ENCODE measurements at regions not wholly inside any gene's neighbourhood (a gene's known extent, or its start where the extent isn't known, plus 50 kb on each side); places are given as distances from the start of the nearest gene placed in this dataset.
A peak's percentile ranks its signal among the peaks of the same experiment; 100 is the strongest.

DNA sequence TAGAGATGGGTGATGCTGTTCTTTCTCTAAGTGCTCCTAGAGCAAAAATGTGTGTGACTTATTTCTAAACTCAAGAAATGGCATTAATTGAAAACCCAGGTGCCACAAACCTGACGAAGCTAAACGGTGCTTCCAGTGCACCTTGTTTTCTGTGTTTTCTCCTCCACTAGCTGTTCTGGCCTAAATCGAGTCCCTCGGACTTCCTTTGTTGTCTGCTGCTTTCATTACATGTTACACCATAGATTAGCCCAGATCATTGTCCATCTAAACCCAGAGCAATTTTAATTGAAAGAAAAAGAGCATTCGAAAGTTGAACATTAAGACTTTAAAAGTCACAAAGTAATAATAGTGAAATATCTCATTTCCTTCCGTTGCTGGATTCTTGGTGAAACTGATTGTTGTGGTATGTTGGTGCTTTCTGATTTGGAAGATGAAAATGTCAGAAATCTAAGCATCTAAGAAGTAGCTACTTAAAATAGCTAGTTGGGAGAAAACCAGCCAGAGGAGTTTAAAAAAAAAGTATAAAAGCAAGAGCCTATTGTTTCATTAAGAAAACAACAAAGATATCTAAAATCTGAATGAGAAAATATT, 219.6 kb upstream of the G2E3 start (continued):
- TF ChIP-seq, protein P1, sequence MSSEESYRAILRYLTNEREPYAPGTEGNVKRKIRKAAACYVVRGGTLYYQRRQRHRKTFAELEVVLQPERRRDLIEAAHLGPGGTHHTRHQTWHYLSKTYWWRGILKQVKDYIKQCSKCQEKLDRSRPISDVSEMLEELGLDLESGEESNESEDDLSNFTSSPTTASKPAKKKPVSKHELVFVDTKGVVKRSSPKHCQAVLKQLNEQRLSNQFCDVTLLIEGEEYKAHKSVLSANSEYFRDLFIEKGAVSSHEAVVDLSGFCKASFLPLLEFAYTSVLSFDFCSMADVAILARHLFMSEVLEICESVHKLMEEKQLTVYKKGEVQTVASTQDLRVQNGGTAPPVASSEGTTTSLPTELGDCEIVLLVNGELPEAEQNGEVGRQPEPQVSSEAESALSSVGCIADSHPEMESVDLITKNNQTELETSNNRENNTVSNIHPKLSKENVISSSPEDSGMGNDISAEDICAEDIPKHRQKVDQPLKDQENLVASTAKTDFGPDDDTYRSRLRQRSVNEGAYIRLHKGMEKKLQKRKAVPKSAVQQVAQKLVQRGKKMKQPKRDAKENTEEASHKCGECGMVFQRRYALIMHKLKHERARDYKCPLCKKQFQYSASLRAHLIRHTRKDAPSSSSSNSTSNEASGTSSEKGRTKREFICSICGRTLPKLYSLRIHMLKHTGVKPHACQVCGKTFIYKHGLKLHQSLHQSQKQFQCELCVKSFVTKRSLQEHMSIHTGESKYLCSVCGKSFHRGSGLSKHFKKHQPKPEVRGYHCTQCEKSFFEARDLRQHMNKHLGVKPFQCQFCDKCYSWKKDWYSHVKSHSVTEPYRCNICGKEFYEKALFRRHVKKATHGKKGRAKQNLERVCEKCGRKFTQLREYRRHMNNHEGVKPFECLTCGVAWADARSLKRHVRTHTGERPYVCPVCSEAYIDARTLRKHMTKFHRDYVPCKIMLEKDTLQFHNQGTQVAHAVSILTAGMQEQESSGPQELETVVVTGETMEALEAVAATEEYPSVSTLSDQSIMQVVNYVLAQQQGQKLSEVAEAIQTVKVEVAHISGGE (CRISPR knock-in tag; IDR thresholded peaks at IDR 0.05): no peak
- peak; percentile 34; the same call in 1 of the 2 replicates for TF ChIP-seq TCF7 (IDR thresholded peaks at IDR 0.05; ENCODE audit: borderline replicate concordance)
- no peak for TF ChIP-seq MEF2B (IDR thresholded peaks at IDR 0.05; ENCODE audit: partially characterized antibody, poor library complexity, severe bottlenecking)
- no peak for TF ChIP-seq ZNF384 (IDR thresholded peaks at IDR 0.05; ENCODE audit: borderline replicate concordance, low read depth, low read length)
- TF ChIP-seq, protein P2, sequence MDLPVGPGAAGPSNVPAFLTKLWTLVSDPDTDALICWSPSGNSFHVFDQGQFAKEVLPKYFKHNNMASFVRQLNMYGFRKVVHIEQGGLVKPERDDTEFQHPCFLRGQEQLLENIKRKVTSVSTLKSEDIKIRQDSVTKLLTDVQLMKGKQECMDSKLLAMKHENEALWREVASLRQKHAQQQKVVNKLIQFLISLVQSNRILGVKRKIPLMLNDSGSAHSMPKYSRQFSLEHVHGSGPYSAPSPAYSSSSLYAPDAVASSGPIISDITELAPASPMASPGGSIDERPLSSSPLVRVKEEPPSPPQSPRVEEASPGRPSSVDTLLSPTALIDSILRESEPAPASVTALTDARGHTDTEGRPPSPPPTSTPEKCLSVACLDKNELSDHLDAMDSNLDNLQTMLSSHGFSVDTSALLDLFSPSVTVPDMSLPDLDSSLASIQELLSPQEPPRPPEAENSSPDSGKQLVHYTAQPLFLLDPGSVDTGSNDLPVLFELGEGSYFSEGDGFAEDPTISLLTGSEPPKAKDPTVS (IDR thresholded peaks at IDR 0.05; ENCODE audit: low read depth, low read length): no peak
- no peak for TF ChIP-seq RFX5 (IDR thresholded peaks at IDR 0.05; ENCODE audit: low read depth, low read length)
- TF ChIP-seq BRCA1 (IDR thresholded peaks at IDR 0.05; ENCODE audit: low read depth, low read length): no peak
- no peak for TF ChIP-seq ASH2L (IDR thresholded peaks at IDR 0.05; ENCODE audit: borderline replicate concordance, low read depth)
- no peak for TF ChIP-seq EP300 (IDR thresholded peaks at IDR 0.05; ENCODE audit: borderline replicate concordance in 1 of 2, control insufficient read depth in 1 of 2, low read depth in 2 of 2, low read length in 2 of 2)
- TF ChIP-seq JUNB (IDR thresholded peaks at IDR 0.05): peak; percentile 29; the same call in 1 of the 2 replicates
- TF ChIP-seq, protein P3, sequence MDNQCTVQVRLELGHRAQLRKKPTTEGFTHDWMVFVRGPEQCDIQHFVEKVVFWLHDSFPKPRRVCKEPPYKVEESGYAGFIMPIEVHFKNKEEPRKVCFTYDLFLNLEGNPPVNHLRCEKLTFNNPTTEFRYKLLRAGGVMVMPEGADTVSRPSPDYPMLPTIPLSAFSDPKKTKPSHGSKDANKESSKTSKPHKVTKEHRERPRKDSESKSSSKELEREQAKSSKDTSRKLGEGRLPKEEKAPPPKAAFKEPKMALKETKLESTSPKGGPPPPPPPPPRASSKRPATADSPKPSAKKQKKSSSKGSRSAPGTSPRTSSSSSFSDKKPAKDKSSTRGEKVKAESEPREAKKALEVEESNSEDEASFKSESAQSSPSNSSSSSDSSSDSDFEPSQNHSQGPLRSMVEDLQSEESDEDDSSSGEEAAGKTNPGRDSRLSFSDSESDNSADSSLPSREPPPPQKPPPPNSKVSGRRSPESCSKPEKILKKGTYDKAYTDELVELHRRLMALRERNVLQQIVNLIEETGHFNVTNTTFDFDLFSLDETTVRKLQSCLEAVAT (IDR thresholded peaks at IDR 0.05): no peak
- TF ChIP-seq, protein P4, sequence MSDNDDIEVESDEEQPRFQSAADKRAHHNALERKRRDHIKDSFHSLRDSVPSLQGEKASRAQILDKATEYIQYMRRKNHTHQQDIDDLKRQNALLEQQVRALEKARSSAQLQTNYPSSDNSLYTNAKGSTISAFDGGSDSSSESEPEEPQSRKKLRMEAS (IDR thresholded peaks at IDR 0.05; ENCODE audit: low read depth, low read length): no peak
- TF ChIP-seq, protein P5, sequence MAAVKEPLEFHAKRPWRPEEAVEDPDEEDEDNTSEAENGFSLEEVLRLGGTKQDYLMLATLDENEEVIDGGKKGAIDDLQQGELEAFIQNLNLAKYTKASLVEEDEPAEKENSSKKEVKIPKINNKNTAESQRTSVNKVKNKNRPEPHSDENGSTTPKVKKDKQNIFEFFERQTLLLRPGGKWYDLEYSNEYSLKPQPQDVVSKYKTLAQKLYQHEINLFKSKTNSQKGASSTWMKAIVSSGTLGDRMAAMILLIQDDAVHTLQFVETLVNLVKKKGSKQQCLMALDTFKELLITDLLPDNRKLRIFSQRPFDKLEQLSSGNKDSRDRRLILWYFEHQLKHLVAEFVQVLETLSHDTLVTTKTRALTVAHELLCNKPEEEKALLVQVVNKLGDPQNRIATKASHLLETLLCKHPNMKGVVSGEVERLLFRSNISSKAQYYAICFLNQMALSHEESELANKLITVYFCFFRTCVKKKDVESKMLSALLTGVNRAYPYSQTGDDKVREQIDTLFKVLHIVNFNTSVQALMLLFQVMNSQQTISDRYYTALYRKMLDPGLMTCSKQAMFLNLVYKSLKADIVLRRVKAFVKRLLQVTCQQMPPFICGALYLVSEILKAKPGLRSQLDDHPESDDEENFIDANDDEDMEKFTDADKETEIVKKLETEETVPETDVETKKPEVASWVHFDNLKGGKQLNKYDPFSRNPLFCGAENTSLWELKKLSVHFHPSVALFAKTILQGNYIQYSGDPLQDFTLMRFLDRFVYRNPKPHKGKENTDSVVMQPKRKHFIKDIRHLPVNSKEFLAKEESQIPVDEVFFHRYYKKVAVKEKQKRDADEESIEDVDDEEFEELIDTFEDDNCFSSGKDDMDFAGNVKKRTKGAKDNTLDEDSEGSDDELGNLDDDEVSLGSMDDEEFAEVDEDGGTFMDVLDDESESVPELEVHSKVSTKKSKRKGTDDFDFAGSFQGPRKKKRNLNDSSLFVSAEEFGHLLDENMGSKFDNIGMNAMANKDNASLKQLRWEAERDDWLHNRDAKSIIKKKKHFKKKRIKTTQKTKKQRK (IDR thresholded peaks at IDR 0.05; ENCODE audit: low read depth, low read length): no peak
- no peak for TF ChIP-seq SUZ12 (IDR thresholded peaks at IDR 0.05; ENCODE audit: unreplicated experiment)
- TF ChIP-seq, protein P6, sequence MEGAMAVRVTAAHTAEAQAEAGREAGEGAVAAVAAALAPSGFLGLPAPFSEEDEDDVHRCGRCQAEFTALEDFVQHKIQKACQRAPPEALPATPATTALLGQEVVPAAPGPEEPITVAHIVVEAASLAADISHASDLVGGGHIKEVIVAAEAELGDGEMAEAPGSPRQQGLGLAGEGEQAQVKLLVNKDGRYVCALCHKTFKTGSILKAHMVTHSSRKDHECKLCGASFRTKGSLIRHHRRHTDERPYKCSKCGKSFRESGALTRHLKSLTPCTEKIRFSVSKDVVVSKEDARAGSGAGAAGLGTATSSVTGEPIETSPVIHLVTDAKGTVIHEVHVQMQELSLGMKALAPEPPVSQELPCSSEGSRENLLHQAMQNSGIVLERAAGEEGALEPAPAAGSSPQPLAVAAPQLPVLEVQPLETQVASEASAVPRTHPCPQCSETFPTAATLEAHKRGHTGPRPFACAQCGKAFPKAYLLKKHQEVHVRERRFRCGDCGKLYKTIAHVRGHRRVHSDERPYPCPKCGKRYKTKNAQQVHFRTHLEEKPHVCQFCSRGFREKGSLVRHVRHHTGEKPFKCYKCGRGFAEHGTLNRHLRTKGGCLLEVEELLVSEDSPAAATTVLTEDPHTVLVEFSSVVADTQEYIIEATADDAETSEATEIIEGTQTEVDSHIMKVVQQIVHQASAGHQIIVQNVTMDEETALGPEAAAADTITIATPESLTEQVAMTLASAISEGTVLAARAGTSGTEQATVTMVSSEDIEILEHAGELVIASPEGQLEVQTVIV (IDR thresholded peaks at IDR 0.05; ENCODE audit: borderline replicate concordance, partially characterized antibody): no peak
- no peak for TF ChIP-seq ZNF24 (IDR thresholded peaks at IDR 0.05)
- no peak for TF ChIP-seq PML (IDR thresholded peaks at IDR 0.05; ENCODE audit: low read length)

All from GM12878 (cell line).